Liver (tissue), 8 donors: ENCODE measurements at regions not wholly inside any gene's neighbourhood (a gene's known extent, or its start where the extent isn't known, plus 50 kb on each side); places are given as distances from the start of the nearest gene placed in this dataset.
"Not testable (repeated sequence)": the region's sequence is repeated elsewhere in the genome, so short reads cannot be mapped to it uniquely, and the experiment has no call there.

ENCODE experiments used
- DNase-seq: peaks from one replicate; pipeline ENCODE4 v3.0.0-alpha.2; 2017; ENCODE audit warnings: low spot score
- H3K27ac ChIP-seq, 2 donors: one replicate each; pipeline ENCODE4 v1.7.0; 2013; ENCODE audit warnings: inconsistent platforms in 2 of 2, low read length in 2 of 2, control low read depth in 1 of 2, low read depth in 1 of 2, mild to moderate bottlenecking in 1 of 2
- H3K27me3 ChIP-seq, 4 donors: one replicate each; pipeline versions ENCODE4 v1.6.1 to v1.7.0; 2013; ENCODE audit warnings: low read length in 3 of 4, inconsistent platforms in 1 of 4, mild to moderate bottlenecking in 1 of 4, moderate library complexity in 1 of 4; ENCODE audit not compliant: control insufficient read depth in 4 of 4, insufficient read depth in 4 of 4
- H3K36me3 ChIP-seq, 4 donors: one replicate each; pipeline versions ENCODE4 v1.6.1 to v1.7.0; 2013; ENCODE audit warnings: low read length in 3 of 4, mild to moderate bottlenecking in 3 of 4, low read depth in 1 of 4, moderate library complexity in 1 of 4; ENCODE audit not compliant: control insufficient read depth in 4 of 4, insufficient read depth in 3 of 4
- H3K4me1 ChIP-seq, 4 donors: one replicate each; pipeline versions ENCODE4 v1.6.1 to v1.7.0; 2013; ENCODE audit warnings: low read length in 3 of 4, mild to moderate bottlenecking in 3 of 4, moderate library complexity in 1 of 4; ENCODE audit not compliant: control insufficient read depth in 4 of 4, insufficient read depth in 4 of 4
- H3K4me3 ChIP-seq, 3 donors: one replicate each; pipeline versions ENCODE4 v1.6.1 to v1.7.0; 2013; ENCODE audit warnings: low read length in 3 of 3, control low read depth in 1 of 3, low read depth in 1 of 3, mild to moderate bottlenecking in 1 of 3
- H3K9ac ChIP-seq, 2 donors: one replicate each; pipeline ENCODE4 v1.7.0; 2013; ENCODE audit warnings: low read length in 2 of 2, mild to moderate bottlenecking in 2 of 2, moderate library complexity in 2 of 2, control low read depth in 1 of 2, low read depth in 1 of 2
- H3K9me3 ChIP-seq, 4 donors: one replicate each; pipeline versions ENCODE4 v1.6.1 to v1.7.0; 2013; ENCODE audit warnings: low read length in 3 of 4; ENCODE audit not compliant: control insufficient read depth in 4 of 4
- CTCF ChIP-seq: fragments of 150-350 bp; IDR thresholded peaks from 2 replicates; pipeline ENCODE4 v1.5.1; 2017; ENCODE audit warnings: improper control_type of control experiment, low read depth, low read length; ENCODE audit not compliant: missing input control
- FOXA1 ChIP-seq: IDR thresholded peaks from 2 replicates; pipeline ENCODE4 v1.6.1; 2016; ENCODE audit warnings: antibody characterized with exemption
- FOXA2 ChIP-seq: IDR thresholded peaks from 2 replicates; pipeline ENCODE4 v1.6.1; 2016; ENCODE audit warnings: antibody characterized with exemption
- HNF4A ChIP-seq, 2 donors: conservative IDR thresholded peaks; 2 replicates each; pipeline ENCODE4 v1.6.1; 2016; ENCODE audit warnings: antibody characterized with exemption in 2 of 2, mild to moderate bottlenecking in 2 of 2
- HNF4G ChIP-seq: IDR thresholded peaks from 2 replicates; pipeline ENCODE4 v1.6.1; 2016; ENCODE audit warnings: antibody characterized with exemption
- JUND ChIP-seq, 2 donors: IDR thresholded peaks; 2 replicates each; pipeline ENCODE4 v1.6.1; 2016; ENCODE audit warnings: antibody characterized with exemption in 2 of 2
- NR2F2 ChIP-seq: IDR thresholded peaks from 2 replicates; pipeline ENCODE4 v1.6.1; 2016; ENCODE audit warnings: antibody characterized with exemption
- RAD21 ChIP-seq, 2 donors: IDR thresholded peaks; 2 replicates each; pipeline ENCODE4 v1.6.1; 2016; ENCODE audit warnings: antibody characterized with exemption in 2 of 2, mild to moderate bottlenecking in 2 of 2
- REST ChIP-seq: IDR thresholded peaks from 2 replicates; pipeline ENCODE4 v1.6.1; 2016; ENCODE audit warnings: antibody characterized with exemption, mild to moderate bottlenecking
- RXRA ChIP-seq, 2 donors: IDR thresholded peaks; 2 replicates each; pipeline ENCODE4 v1.6.1; 2017 to 2018; ENCODE audit warnings: antibody characterized with exemption in 2 of 2, mild to moderate bottlenecking in 1 of 2
- SP1 ChIP-seq: IDR thresholded peaks from 2 replicates; pipeline ENCODE4 v1.6.1; 2018; ENCODE audit warnings: antibody characterized with exemption, mild to moderate bottlenecking
- TAF1 ChIP-seq: conservative IDR thresholded peaks from 2 replicates; pipeline ENCODE4 v1.6.1; 2016; ENCODE audit warnings: antibody characterized with exemption, mild to moderate bottlenecking
- YY1 ChIP-seq: IDR thresholded peaks from 2 replicates; pipeline ENCODE4 v1.6.1; 2016; ENCODE audit warnings: antibody characterized with exemption, mild to moderate bottlenecking
- WGBS: extraction: QIAGEN DNeasy Blood & Tissue Kit; methylation state at CpG from one replicate; pipeline ENCODE4 v1.1.7; 2013; 5-methylcytosine and 5-hydroxymethylcytosine counted together
- TF ChIP-seq, protein P1 (sequence below): IDR thresholded peaks from 2 replicates; pipeline ENCODE4 v1.6.1; 2016; ENCODE audit warnings: antibody characterized with exemption
- TF ChIP-seq, protein P2 (sequence below): IDR thresholded peaks from 2 replicates; pipeline ENCODE4 v1.6.1; 2016; ENCODE audit warnings: antibody characterized with exemption
- TF ChIP-seq, protein P3 (sequence below): IDR thresholded peaks from 2 replicates; pipeline ENCODE4 v1.6.1; 2016; ENCODE audit warnings: antibody characterized with exemption
- donor health status: healthy.
- donor health status: healthy.
- donor health status: healthy.
- donor health status: healthy.
- donor health status: healthy.

DNA sequence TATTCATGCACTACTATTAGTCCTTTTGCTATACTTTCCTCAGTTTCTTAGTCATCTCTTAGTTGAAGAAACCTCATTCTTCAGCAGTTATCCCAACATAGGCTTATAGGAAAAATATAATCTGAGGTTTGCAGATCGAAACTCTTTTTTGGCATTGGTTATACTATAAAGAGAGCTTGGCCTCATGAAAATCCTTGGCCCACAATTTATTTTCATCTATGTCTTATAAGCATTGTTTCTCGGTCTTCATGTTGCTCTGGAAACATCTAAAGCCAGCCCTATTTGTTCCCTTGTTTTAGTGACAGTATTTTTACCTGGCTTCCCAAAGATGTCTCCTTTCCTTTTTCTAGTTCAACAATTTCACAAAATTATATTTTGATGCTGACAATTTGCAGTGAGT, 345.1 kb upstream of the PRKCQ start (continued):
- TF ChIP-seq REST: no peak

GRCh38 chr10:6924166-6924565, 344.1 kb upstream of the PRKCQ start:
- Histone ChIP-seq H3K4me3 (no peak overlapping the region), H3K27me3 (peaks cover 0 to 5% (median 0%) of the 10 kb centered on the region in 4 donors), H3K4me1 (no peaks in the 10 kb centered on the region), H3K9me3 (no peaks in the 10 kb centered on the region), H3K27ac (no peak overlapping the region), H3K9ac (no peak overlapping the region), H3K36me3 (no peaks in the 10 kb centered on the region)
- TF ChIP-seq, protein P1, sequence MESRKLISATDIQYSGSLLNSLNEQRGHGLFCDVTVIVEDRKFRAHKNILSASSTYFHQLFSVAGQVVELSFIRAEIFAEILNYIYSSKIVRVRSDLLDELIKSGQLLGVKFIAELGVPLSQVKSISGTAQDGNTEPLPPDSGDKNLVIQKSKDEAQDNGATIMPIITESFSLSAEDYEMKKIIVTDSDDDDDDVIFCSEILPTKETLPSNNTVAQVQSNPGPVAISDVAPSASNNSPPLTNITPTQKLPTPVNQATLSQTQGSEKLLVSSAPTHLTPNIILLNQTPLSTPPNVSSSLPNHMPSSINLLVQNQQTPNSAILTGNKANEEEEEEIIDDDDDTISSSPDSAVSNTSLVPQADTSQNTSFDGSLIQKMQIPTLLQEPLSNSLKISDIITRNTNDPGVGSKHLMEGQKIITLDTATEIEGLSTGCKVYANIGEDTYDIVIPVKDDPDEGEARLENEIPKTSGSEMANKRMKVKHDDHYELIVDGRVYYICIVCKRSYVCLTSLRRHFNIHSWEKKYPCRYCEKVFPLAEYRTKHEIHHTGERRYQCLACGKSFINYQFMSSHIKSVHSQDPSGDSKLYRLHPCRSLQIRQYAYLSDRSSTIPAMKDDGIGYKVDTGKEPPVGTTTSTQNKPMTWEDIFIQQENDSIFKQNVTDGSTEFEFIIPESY: no peak
- TF ChIP-seq TAF1 (no peak), SP1 (no peak), FOXA1 (no peak), RXRA (IDR thresholded peaks at IDR 0.05) (no peak), RAD21 (IDR thresholded peaks at IDR 0.05) (no peak), REST (no peak), JUND (IDR thresholded peaks at IDR 0.05) (no peak), CTCF (no peak), YY1 (no peak), HNF4A (conservative IDR thresholded peaks at IDR 0.05) (no peak), FOXA2 (no peak), NR2F2 (no peak), HNF4G (no peak)
- TF ChIP-seq, protein P2, sequence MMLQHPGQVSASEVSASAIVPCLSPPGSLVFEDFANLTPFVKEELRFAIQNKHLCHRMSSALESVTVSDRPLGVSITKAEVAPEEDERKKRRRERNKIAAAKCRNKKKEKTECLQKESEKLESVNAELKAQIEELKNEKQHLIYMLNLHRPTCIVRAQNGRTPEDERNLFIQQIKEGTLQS: no peak
- TF ChIP-seq, protein P3, sequence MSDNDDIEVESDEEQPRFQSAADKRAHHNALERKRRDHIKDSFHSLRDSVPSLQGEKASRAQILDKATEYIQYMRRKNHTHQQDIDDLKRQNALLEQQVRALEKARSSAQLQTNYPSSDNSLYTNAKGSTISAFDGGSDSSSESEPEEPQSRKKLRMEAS: no peak
- 70% methylated on average over 4 of the region's 4 CpGs for WGBS
- no peak for DNase-seq

- 89% methylated on average over 15 of the region's 16 CpGs for WGBS
- not testable (repeated sequence) for H3K4me1 ChIP-seq, DNase-seq, H3K9ac ChIP-seq, H3K27me3 ChIP-seq, H3K27ac ChIP-seq, H3K4me3 ChIP-seq, H3K9me3 ChIP-seq, H3K36me3 ChIP-seq
These were observed 340.9 kb upstream of the PRKCQ start for GRCh38 chr10:6921026-6921425.
